Left lung (tissue), 4 donors: ENCODE measurements at regions not wholly inside any gene's neighbourhood (a gene's known extent, or its start where the extent isn't known, plus 50 kb on each side); places are given as distances from the start of the nearest gene placed in this dataset.

ENCODE experiments used
- ATAC-seq: fragments of 200-7000 bp; cut with Tn5 transposase; one replicate; pipeline ENCODE4 v1.9.1; 2020; ENCODE audit warnings: moderate library complexity
- DNase-seq, 4 donors: peaks; one replicate each; pipeline ENCODE4 v3.0.0-alpha.2; 2013 to 2020
- H3K27ac ChIP-seq, 2 donors: fragments of 200-600 bp; sonication (generic) in 1 of 2; one replicate each; pipeline versions ENCODE4 v1.5.0 to v1.8.0; 2020 to 2021
- H3K27me3 ChIP-seq, 2 donors: fragments of 200-600 bp; sonication (generic) in 1 of 2; one replicate each; pipeline versions ENCODE4 v1.5.0 to v1.8.0; 2020 to 2021
- H3K36me3 ChIP-seq, 2 donors: fragments of 200-600 bp; sonication (generic) in 1 of 2; one replicate each; pipeline versions ENCODE4 v1.5.0 to v1.8.0; 2020 to 2021
- H3K4me1 ChIP-seq, 2 donors: fragments of 200-600 bp; one replicate each; pipeline ENCODE4 v1.8.0; 2021
- H3K4me3 ChIP-seq, 2 donors: fragments of 200-600 bp; sonication (generic) in 1 of 2; one replicate each; pipeline versions ENCODE4 v1.5.0 to v1.8.0; 2020 to 2021; ENCODE audit warnings: mild to moderate bottlenecking in 1 of 2
- H3K9me3 ChIP-seq, 2 donors: fragments of 200-600 bp; sonication (generic) in 1 of 2; one replicate each; pipeline versions ENCODE4 v1.5.0 to v1.8.0; 2020 to 2021
- intact Hi-C, 2 donors: fragments of 100-400 bp; cut with DNase I; formaldehyde crosslinking; loops; one replicate each; pipeline versions ENCODE4 v1.11.2 to v1.14.2; 2022
- TF ChIP-seq, protein P1 (sequence below), 2 donors: fragments of 200-600 bp; sonication (generic) in 1 of 2; IDR thresholded peaks; one replicate each; pipeline versions ENCODE4 v1.5.0 to v1.8.0; 2021; ENCODE audit warnings: antibody characterized with exemption in 2 of 2
- donor health status: DM: no; HTN: yes; CAD: no.
- donor health status: DM: no; HTN: no; CAD: no.

DNA sequence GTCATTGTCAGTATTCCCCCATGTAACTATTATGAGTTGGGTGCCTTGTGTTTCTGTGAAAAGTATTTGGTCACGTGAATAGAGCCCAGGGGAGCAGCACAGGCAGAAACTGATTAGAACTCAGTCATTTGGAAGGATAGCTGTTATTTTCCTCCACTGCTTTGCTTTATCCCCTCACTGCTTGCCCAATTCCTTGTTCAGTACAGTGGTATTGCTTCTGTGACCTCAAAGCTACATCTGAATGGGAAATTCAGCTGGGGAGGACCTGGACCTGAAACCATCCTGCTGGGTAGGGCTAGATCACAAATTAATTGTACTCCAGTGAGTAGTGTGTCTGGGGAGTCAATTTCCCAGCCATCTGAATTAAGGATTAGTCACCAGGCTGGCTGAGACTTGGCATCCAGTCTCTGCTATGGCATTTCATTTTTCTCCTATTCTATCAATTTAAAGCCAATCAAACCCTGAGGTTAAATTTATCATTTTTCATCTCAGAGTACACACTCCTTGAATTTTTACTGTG is 1231.6 kb upstream of the GYPC start:
- no peak for DNase-seq
- H3K27me3 ChIP-seq, result no peaks in the 10 kb centered on the region
- no peaks in the 10 kb centered on the region for H3K9me3 ChIP-seq
- TF ChIP-seq, protein P1, sequence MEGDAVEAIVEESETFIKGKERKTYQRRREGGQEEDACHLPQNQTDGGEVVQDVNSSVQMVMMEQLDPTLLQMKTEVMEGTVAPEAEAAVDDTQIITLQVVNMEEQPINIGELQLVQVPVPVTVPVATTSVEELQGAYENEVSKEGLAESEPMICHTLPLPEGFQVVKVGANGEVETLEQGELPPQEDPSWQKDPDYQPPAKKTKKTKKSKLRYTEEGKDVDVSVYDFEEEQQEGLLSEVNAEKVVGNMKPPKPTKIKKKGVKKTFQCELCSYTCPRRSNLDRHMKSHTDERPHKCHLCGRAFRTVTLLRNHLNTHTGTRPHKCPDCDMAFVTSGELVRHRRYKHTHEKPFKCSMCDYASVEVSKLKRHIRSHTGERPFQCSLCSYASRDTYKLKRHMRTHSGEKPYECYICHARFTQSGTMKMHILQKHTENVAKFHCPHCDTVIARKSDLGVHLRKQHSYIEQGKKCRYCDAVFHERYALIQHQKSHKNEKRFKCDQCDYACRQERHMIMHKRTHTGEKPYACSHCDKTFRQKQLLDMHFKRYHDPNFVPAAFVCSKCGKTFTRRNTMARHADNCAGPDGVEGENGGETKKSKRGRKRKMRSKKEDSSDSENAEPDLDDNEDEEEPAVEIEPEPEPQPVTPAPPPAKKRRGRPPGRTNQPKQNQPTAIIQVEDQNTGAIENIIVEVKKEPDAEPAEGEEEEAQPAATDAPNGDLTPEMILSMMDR (IDR thresholded peaks at IDR 0.05), result no peak
- ATAC-seq, result no peak
- no peak overlapping the region for H3K4me3 ChIP-seq
- intact Hi-C loops, result no loop called here
- H3K27ac ChIP-seq, result no peak overlapping the region
- no peaks in the 10 kb centered on the region for H3K4me1 ChIP-seq
- no peaks in the 10 kb centered on the region for H3K36me3 ChIP-seq

DNA sequence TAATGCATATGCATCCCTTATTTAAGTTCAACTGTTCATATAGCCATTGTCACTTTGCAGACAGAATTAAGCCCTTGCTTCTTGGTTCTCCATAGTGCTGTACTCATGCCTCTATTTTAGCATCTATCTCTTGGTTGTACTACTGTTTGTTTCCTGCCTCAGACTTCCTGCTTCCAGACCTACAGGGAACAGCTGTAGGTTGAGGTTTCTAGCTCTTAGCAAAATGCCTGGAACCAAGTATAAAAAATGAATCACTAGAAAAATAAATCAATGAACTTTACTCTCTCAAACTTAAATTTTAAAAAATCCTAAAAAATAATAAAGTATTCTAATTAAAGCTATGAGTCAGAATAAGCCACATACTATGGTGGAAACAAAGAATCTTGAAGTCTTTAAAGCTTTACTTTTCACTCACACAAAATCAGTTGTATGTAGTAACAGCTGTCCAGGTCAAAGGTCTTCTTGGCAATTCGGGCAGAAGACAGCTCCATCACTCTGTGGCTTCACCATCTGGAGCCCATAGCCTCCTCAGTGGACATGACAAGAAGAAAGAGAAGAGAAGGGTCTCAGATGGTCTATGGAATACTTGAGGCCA is 1228.1 kb upstream of the GYPC start:
- H3K36me3 ChIP-seq, result no peaks in the 10 kb centered on the region
- no peaks in the 10 kb centered on the region for H3K4me1 ChIP-seq
- no peak overlapping the region for H3K27ac ChIP-seq
- no peaks in the 10 kb centered on the region for H3K27me3 ChIP-seq
- no peak overlapping the region for H3K4me3 ChIP-seq
- H3K9me3 ChIP-seq, result no peaks in the 10 kb centered on the region
- intact Hi-C loops, result no loop called here
- TF ChIP-seq, protein P1 (IDR thresholded peaks at IDR 0.05), result no peak
- ATAC-seq (no peak), DNase-seq (no peak)

DNA sequence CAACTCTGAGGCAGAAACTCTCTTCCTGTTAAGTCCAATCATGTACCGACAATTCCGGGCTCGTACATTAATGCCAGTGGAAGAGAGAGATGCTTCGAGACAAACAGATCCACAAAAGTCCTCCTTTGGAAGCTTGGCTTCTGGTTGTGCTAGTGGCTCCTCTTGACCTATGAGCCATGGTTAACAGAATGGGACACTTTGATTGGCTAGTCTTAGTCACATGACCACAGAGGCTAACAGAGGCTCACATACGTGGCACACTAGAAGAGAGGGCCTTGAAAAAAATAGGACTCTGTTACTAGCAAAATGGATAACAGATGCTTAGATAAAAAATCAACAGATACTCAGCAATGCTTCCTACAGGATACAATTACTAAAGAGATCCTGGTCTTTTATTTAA is 1211.9 kb upstream of the GYPC start:
- TF ChIP-seq, protein P1 (IDR thresholded peaks at IDR 0.05), result no peak
- Histone ChIP-seq H3K4me3 (no peak overlapping the region), H3K27me3 (no peaks in the 10 kb centered on the region), H3K4me1 (no peaks in the 10 kb centered on the region), H3K27ac (no peak overlapping the region), H3K36me3 (no peaks in the 10 kb centered on the region), H3K9me3 (no peaks in the 10 kb centered on the region)
- intact Hi-C loops, result no loop called here
- DNase-seq (no peak), ATAC-seq (no peak)

DNA sequence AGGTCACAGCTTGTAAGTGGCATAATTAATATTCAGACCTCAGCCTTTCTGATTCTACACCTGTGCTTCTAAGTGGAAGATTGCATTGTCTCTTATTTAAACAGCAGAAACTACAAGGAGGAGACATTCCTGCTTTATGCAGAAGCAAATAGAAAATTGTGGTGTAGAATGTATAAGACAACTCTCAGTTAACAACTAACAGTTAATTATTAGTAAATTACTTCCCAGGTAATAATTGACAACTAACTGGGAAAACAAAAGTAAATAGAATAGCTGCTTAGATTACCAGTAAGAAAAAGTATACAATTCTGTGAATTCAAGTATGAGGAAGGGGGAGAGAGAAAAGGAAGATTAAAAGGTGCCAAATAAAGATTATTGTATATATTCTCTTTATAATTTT is 1210.5 kb upstream of the GYPC start:
- TF ChIP-seq, protein P1 (IDR thresholded peaks at IDR 0.05), result no peak
- DNase-seq, result no peak

GRCh38 chr2:125450092-125450491 is 1205.9 kb upstream of the GYPC start:
- Histone ChIP-seq H3K27ac (no peak overlapping the region), H3K4me1 (no peaks in the 10 kb centered on the region), H3K4me3 (no peak overlapping the region), H3K9me3 (no peaks in the 10 kb centered on the region), H3K36me3 (no peaks in the 10 kb centered on the region), H3K27me3 (no peaks in the 10 kb centered on the region)
- intact Hi-C loops, result no loop called here
- TF ChIP-seq, protein P1 (IDR thresholded peaks at IDR 0.05), result no peak
- no peak for ATAC-seq
- no peak for DNase-seq

More for the DNA sequence above, 1210.5 kb upstream of the GYPC start:
- no peaks in the 10 kb centered on the region for H3K36me3 ChIP-seq
- no peak overlapping the region for H3K4me3 ChIP-seq
- intact Hi-C loops, result no loop called here
- no peaks in the 10 kb centered on the region for H3K27me3 ChIP-seq
- H3K27ac ChIP-seq, result no peak overlapping the region
- H3K9me3 ChIP-seq, result no peaks in the 10 kb centered on the region
- no peak for ATAC-seq
- no peaks in the 10 kb centered on the region for H3K4me1 ChIP-seq
